Neural progenitor cell (in vitro differentiated cells): ENCODE measurements at regions not wholly inside any gene's neighbourhood (a gene's known extent, or its start where the extent isn't known, plus 50 kb on each side); places are given as distances from the start of the nearest gene placed in this dataset.

Source experiments
- DNase-seq: peaks from one replicate; pipeline ENCODE4 v3.0.0-alpha.2; 2016; ENCODE audit warnings: low spot score
- H2AFZ ChIP-seq: fragments of 200-600 bp; sonication (generic); replicated peaks from 2 replicates; pipeline ENCODE4 v1.6.1; 2016; ENCODE audit warnings: antibody characterized with exemption
- H3F3A ChIP-seq: fragments of 200-600 bp; sonication (generic); 2 replicates; pipeline ENCODE4 v1.6.1; 2016; ENCODE audit warnings: antibody characterized with exemption, low read depth
- H3K27ac ChIP-seq: fragments of 200-600 bp; sonication (generic); 2 replicates; pipeline ENCODE4 v1.5.1; 2016; ENCODE audit warnings: mild to moderate bottlenecking
- H3K27me3 ChIP-seq: fragments of 200-600 bp; sonication (generic); 2 replicates; pipeline ENCODE4 v1.6.1; 2016; ENCODE audit warnings: mild to moderate bottlenecking, moderate library complexity
- H3K36me3 ChIP-seq: fragments of 200-600 bp; sonication (generic); 2 replicates; pipeline ENCODE4 v1.5.1; 2016
- H3K4me1 ChIP-seq: fragments of 200-600 bp; sonication (generic); 2 replicates; pipeline ENCODE4 v1.6.1; 2016; ENCODE audit warnings: mixed run types
- H3K4me2 ChIP-seq: fragments of 200-600 bp; sonication (generic); 2 replicates; pipeline ENCODE4 v1.6.1; 2016
- H3K4me3 ChIP-seq: fragments of 200-600 bp; sonication (generic); 2 replicates; pipeline ENCODE4 v1.5.1; 2016
- H3K79me2 ChIP-seq: fragments of 200-600 bp; sonication (generic); 2 replicates; pipeline ENCODE4 v1.6.1; 2016; ENCODE audit warnings: low read depth
- H3K9ac ChIP-seq: fragments of 200-600 bp; sonication (generic); 2 replicates; pipeline ENCODE4 v1.6.1; 2016
- H3K9me3 ChIP-seq: fragments of 200-600 bp; sonication (generic); 2 replicates; pipeline ENCODE4 v1.5.1; 2016; ENCODE audit warnings: low read depth
- H4K20me1 ChIP-seq: fragments of 200-600 bp; sonication (generic); 2 replicates; pipeline ENCODE4 v1.6.1; 2016; ENCODE audit warnings: low read depth
- H3K27ac Mint-ChIP-seq: 3 replicates; pipeline ENCODE4 v1.8.0; 2021; ENCODE audit warnings: mixed read lengths
- H3K27me3 Mint-ChIP-seq: 2 replicates; pipeline ENCODE4 v1.8.0; 2022; ENCODE audit warnings: low read depth, mild to moderate bottlenecking, inconsistent platforms, moderate library complexity, mixed read lengths; ENCODE audit not compliant: insufficient read depth
- H3K36me3 Mint-ChIP-seq: 3 replicates; pipeline ENCODE4 v1.8.0; 2021; ENCODE audit warnings: mixed read lengths
- H3K4me1 Mint-ChIP-seq: 3 replicates; pipeline ENCODE4 v1.8.0; 2021; ENCODE audit warnings: mixed read lengths
- H3K4me3 Mint-ChIP-seq: 3 replicates; pipeline ENCODE4 v1.8.0; 2021; ENCODE audit warnings: mild to moderate bottlenecking, moderate library complexity, mixed read lengths
- H3K9me3 Mint-ChIP-seq: 3 replicates; pipeline ENCODE4 v1.8.0; 2020; ENCODE audit warnings: mixed read lengths
- CTCF ChIP-seq: fragments of 200-600 bp; sonication (generic); IDR thresholded peaks from 2 replicates; pipeline ENCODE4 v1.5.1; 2017; ENCODE audit warnings: antibody characterized with exemption, mild to moderate bottlenecking
- EZH2 ChIP-seq: fragments of 200-600 bp; sonication (generic); IDR thresholded peaks from 2 replicates; pipeline ENCODE4 v1.6.1; 2017; ENCODE audit warnings: antibody characterized with exemption, mild to moderate bottlenecking, moderate library complexity
- EZH2phosphoT487 ChIP-seq: fragments of 200-600 bp; sonication (generic); IDR thresholded peaks from 2 replicates; pipeline ENCODE4 v1.6.1; 2017; ENCODE audit warnings: antibody characterized with exemption

GRCh38 chr4:42716996-42717395, 60.1 kb upstream of the ATP8A1 start:
- Histone ChIP-seq H3K27me3 (no peaks in the 10 kb centered on the region), H3K36me3 (no peaks in the 10 kb centered on the region), H3K27ac (no peak overlapping the region), H3K4me3 (no peak overlapping the region), H3K79me2 (no peaks in the 10 kb centered on the region), H3K4me2 (no peak overlapping the region), H2AFZ (no peak overlapping the region), H3K9ac (no peak overlapping the region), H3K9me3 (no peaks in the 10 kb centered on the region), H3F3A (no peaks in the 10 kb centered on the region), H3K4me1 (peaks cover 13% of the 10 kb centered on the region), H4K20me1 (no peaks in the 10 kb centered on the region)
- Mint-ChIP-seq H3K27ac (no peak overlapping the region), H3K4me1 (peaks cover 10% of the 10 kb centered on the region), H3K27me3 (no peaks in the 10 kb centered on the region), H3K9me3 (no peaks in the 10 kb centered on the region), H3K36me3 (no peaks in the 10 kb centered on the region), H3K4me3 (no peak overlapping the region)
- TF ChIP-seq EZH2 (no peak), CTCF (no peak), EZH2phosphoT487 (no peak)
- DNase-seq: no peak

- Histone ChIP-seq H2AFZ (no peak overlapping the region), H3K36me3 (no peaks in the 10 kb centered on the region), H3K4me3 (no peak overlapping the region), H3K4me2 (no peak overlapping the region), H3K27me3 (no peaks in the 10 kb centered on the region), H3K27ac (no peak overlapping the region), H3K9ac (no peak overlapping the region), H4K20me1 (no peaks in the 10 kb centered on the region), H3K79me2 (no peaks in the 10 kb centered on the region), H3K9me3 (no peaks in the 10 kb centered on the region), H3K4me1 (peaks cover 13% of the 10 kb centered on the region), H3F3A (no peaks in the 10 kb centered on the region)
- H3K27ac Mint-ChIP-seq: no peak overlapping the region
- DNase-seq: no peak
- peaks cover 10% of the 10 kb centered on the region for H3K4me1 Mint-ChIP-seq
- no peaks in the 10 kb centered on the region for H3K9me3 Mint-ChIP-seq
- no peak overlapping the region for H3K4me3 Mint-ChIP-seq
- H3K36me3 Mint-ChIP-seq: no peaks in the 10 kb centered on the region
- H3K27me3 Mint-ChIP-seq: no peaks in the 10 kb centered on the region
- TF ChIP-seq EZH2 (no peak), EZH2phosphoT487 (no peak), CTCF (no peak)
Observed at GRCh38 chr4:42715807-42716482, 59.0 kb upstream of the ATP8A1 start.

GRCh38 chr4:42713391-42713790, 56.5 kb upstream of the ATP8A1 start:
- Mint-ChIP-seq H3K4me3 (no peak overlapping the region), H3K9me3 (no peaks in the 10 kb centered on the region)

More at GRCh38 chr4:42713391-42713790, 56.5 kb upstream of the ATP8A1 start:
- no peaks in the 10 kb centered on the region for H3K27me3 ChIP-seq
- no peaks in the 10 kb centered on the region for H3K9me3 ChIP-seq
- no peaks in the 10 kb centered on the region for H3K79me2 ChIP-seq
- Mint-ChIP-seq H3K36me3 (no peaks in the 10 kb centered on the region), H3K27me3 (no peaks in the 10 kb centered on the region), H3K27ac (no peak overlapping the region), H3K4me1 (peaks cover 24% of the 10 kb centered on the region)
- DNase-seq: no peak
- peaks cover 21% of the 10 kb centered on the region for H3K4me1 ChIP-seq
- H3K27ac ChIP-seq: no peak overlapping the region
- H3K9ac ChIP-seq: no peak overlapping the region
- H2AFZ ChIP-seq: no peak overlapping the region
- TF ChIP-seq CTCF: no peak
- no peak for TF ChIP-seq EZH2
- no peak for TF ChIP-seq EZH2phosphoT487
- no peaks in the 10 kb centered on the region for H3K36me3 ChIP-seq
- no peak overlapping the region for H3K4me3 ChIP-seq
- H3K4me2 ChIP-seq: no peak overlapping the region
- no peaks in the 10 kb centered on the region for H4K20me1 ChIP-seq
- H3F3A ChIP-seq: no peaks in the 10 kb centered on the region
